GM12878 (cell line): ENCODE measurements at regions not wholly inside any gene's neighbourhood (a gene's known extent, or its start where the extent isn't known, plus 50 kb on each side); places are given as distances from the start of the nearest gene placed in this dataset.

ENCODE experiments used
- ATAC-seq: fragments of 200-7000 bp; cut with Tn5 transposase; 3 replicates; pipeline ENCODE4 v1.9.1; 2020; ENCODE audit warnings: mild to moderate bottlenecking, moderate library complexity
- BruUV-seq: library from RNA; stranded (reverse); fragments of 400-500 nt; replicated peaks from 2 replicates; lab custom pipeline; 2021; lab: Mats Ljungman, UMichigan
- CTCF ChIA-PET: fragments of 300-600 bp; sonication (Branson Sonifier 250); formaldehyde crosslinking; extraction: SDS; loops from one replicate; lab custom pipeline; 2021; ENCODE audit warnings: inconsistent platforms; lab: Yijun Ruan, JAX
- POLR2A ChIA-PET: fragments of 350-600 bp; formaldehyde crosslinking; extraction: SDS; loops from one replicate; lab custom pipeline; 2021; ENCODE audit warnings: inconsistent platforms; lab: Charles Lee
- RAD21 ChIA-PET: fragments of 300-600 bp; sonication (Branson Sonifier 250); formaldehyde crosslinking; loops from one replicate; lab custom pipeline; 2023; ENCODE audit warnings: antibody characterized with exemption; ENCODE audit not compliant: unreplicated experiment; lab: Charles Lee
- SMC1A ChIA-PET: fragments of 300-600 bp; sonication (Branson Sonifier 250); formaldehyde crosslinking; loops from one replicate; lab custom pipeline; 2023; ENCODE audit not compliant: unreplicated experiment, uncharacterized antibody; lab: Charles Lee
- DNase-seq: peaks from one replicate; pipeline ENCODE4 v3.0.0-alpha.2; 2011; ENCODE audit warnings: low read depth, low spot score
- FAIRE-seq: peaks from 3 replicates; lab custom pipeline; 2011; peaks lifted over from hg19 to GRCh38; lab: Jason Lieb, UNC
- H2AFZ ChIP-seq: 2 replicates; pipeline ENCODE4 v1.6.0; 2011; ENCODE audit warnings: low read depth, low read length, control low read depth; ENCODE audit not compliant: control insufficient read depth
- H3K27ac ChIP-seq: 2 replicates; pipeline ENCODE4 v1.5.1; 2011; ENCODE audit warnings: control low read depth; ENCODE audit not compliant: control insufficient read depth, insufficient read depth
- H3K27me3 ChIP-seq, 2 experiments: replicated peaks in 1 of 2; 2 replicates each; pipeline versions ENCODE4 v1.6.0 to v1.6.1; 2011; ENCODE audit warnings: low read length in 1 of 2; ENCODE audit not compliant: control insufficient read depth in 2 of 2, insufficient read depth in 2 of 2
- H3K36me3 ChIP-seq, 2 experiments: 2 replicates each; pipeline ENCODE4 v1.5.1; 2011; ENCODE audit warnings: low read length in 1 of 2; ENCODE audit not compliant: control insufficient read depth in 2 of 2, insufficient read depth in 2 of 2
- H3K4me1 ChIP-seq: 2 replicates; pipeline ENCODE4 v1.6.1; 2011; ENCODE audit warnings: mild to moderate bottlenecking, low read length, moderate library complexity, mixed read lengths; ENCODE audit not compliant: control insufficient read depth, insufficient read depth
- H3K4me2 ChIP-seq: 2 replicates; pipeline ENCODE4 v1.6.0; 2011; ENCODE audit warnings: control low read depth; ENCODE audit not compliant: control insufficient read depth, insufficient read depth
- H3K4me3 ChIP-seq: fragments of 200-600 bp; sonication (generic); 2 replicates; pipeline ENCODE4 v1.5.1; 2016
- H3K79me2 ChIP-seq: 2 replicates; pipeline ENCODE4 v1.6.0; 2011; ENCODE audit warnings: low read length; ENCODE audit not compliant: control insufficient read depth, insufficient read depth
- H3K9ac ChIP-seq: 2 replicates; pipeline ENCODE4 v1.8.0; 2011; ENCODE audit warnings: low read length, control low read depth, mixed read lengths; ENCODE audit not compliant: control insufficient read depth, insufficient read depth
- H3K9me3 ChIP-seq: replicated peaks from 3 replicates; pipeline ENCODE4 v1.5.1; 2011; ENCODE audit warnings: mild to moderate bottlenecking, low read length; ENCODE audit not compliant: control insufficient read depth, insufficient read depth
- H4K20me1 ChIP-seq: 2 replicates; pipeline ENCODE4 v1.6.0; 2011; ENCODE audit not compliant: control insufficient read depth, insufficient read depth
- CEBPZ ChIP-seq: fragments of 150-350 bp; IDR thresholded peaks from 2 replicates; pipeline ENCODE4 v1.6.1; 2016; ENCODE audit warnings: low read depth, low read length
- CUX1 ChIP-seq: IDR thresholded peaks from 2 replicates; pipeline ENCODE4 v1.6.1; 2012; ENCODE audit warnings: improper control_type of control experiment, low read depth, low read length; ENCODE audit not compliant: insufficient replicate concordance
- ELK1 ChIP-seq: IDR thresholded peaks from 2 replicates; pipeline ENCODE4 v1.6.1; 2012; ENCODE audit warnings: low read depth, low read length, improper control_type of control experiment
- HDGF ChIP-seq: fragments of 450-650 bp; IDR thresholded peaks from 2 replicates; pipeline ENCODE4 v1.6.1; 2016; ENCODE audit warnings: antibody characterized with exemption
- NFIC ChIP-seq: IDR thresholded peaks from 2 replicates; pipeline ENCODE4 v1.6.1; 2012; ENCODE audit warnings: low read depth, mild to moderate bottlenecking, inconsistent platforms, low read length, moderate library complexity
- POU2F2 ChIP-seq: IDR thresholded peaks from 3 replicates; pipeline ENCODE4 v1.6.1; 2011; ENCODE audit warnings: low read depth, mild to moderate bottlenecking, low read length, borderline replicate concordance
- SIX5 ChIP-seq: IDR thresholded peaks from 2 replicates; pipeline ENCODE4 v1.6.1; 2011; ENCODE audit warnings: mild to moderate bottlenecking, low read depth, low read length, moderate library complexity; ENCODE audit not compliant: severe bottlenecking
- TCF12 ChIP-seq: IDR thresholded peaks from 2 replicates; pipeline ENCODE4 v1.6.1; 2011; ENCODE audit warnings: low read depth, mild to moderate bottlenecking, low read length
- ZNF687 ChIP-seq: fragments of 450-650 bp; IDR thresholded peaks from 2 replicates; pipeline ENCODE4 v1.6.1; 2017; ENCODE audit warnings: mild to moderate bottlenecking, moderate library complexity
- WGBS: methylation state at CpG from one replicate; pipeline ENCODE4 v1.1.6; 2016; ENCODE audit warnings: low lambda C conversion rate; ENCODE audit not compliant: insufficient replicate concordance, insufficient coverage; ENCODE audit errors: missing lambda C conversion rate; 5-methylcytosine and 5-hydroxymethylcytosine counted together
- in situ Hi-C: fragments of 300-500 bp; cut with MboI; formaldehyde crosslinking; loops from 9 replicates; pipeline ENCODE4 v1.14.3; 2018; ENCODE audit warnings: mixed read lengths
- intact Hi-C: fragments of 100-400 bp; cut with micrococcal nuclease; formaldehyde crosslinking; loops from one replicate; pipeline ENCODE4 v1.14.2; 2022; ENCODE audit not compliant: unreplicated experiment

- 0% methylated on average over 3 of the region's 3 CpGs for WGBS
- Histone ChIP-seq H2AFZ (no peak overlapping the region; the same call in 1 of the 2 replicates), H3K79me2 (no peaks in the 10 kb centered on the region), H3K9me3 (no peaks in the 10 kb centered on the region; the same call in 2 of the 3 replicates), H3K4me2 (no peak overlapping the region), H3K36me3 (no peaks in the 10 kb centered on the region), H3K27me3 (no peaks in the 10 kb centered on the region), H4K20me1 (no peaks in the 10 kb centered on the region), H3K27ac (no peak overlapping the region), H3K4me1 (no peaks in the 10 kb centered on the region), H3K4me3 (no peak overlapping the region), H3K9ac (no peak overlapping the region)
- no TSS peak for BruUV-seq
- intact Hi-C loops (no loop called here), in situ Hi-C loops (no loop called here)
- ChIA-PET CTCF (interaction anchor here (0.5 to 1.5 kb wide), 8 partner anchors 11 to 274 kb away, joined by 3 to 11 read pairs (median 4); no protein-coding TSS in a partner anchor), RAD21 (interaction anchor here (0.7 to 2.6 kb wide), 12 partner anchors 8 to 800 kb away, joined by 3 to 13 read pairs (median 4); no protein-coding TSS in a partner anchor), SMC1A (interaction anchor here (0.7 to 9.3 kb wide), 14 partner anchors 12 to 803 kb away, joined by 3 to 106 read pairs (median 4); no protein-coding TSS in a partner anchor), POLR2A (interaction anchor here (1.1 to 3.4 kb wide), 2 partner anchors 8 to 10 kb away, joined by 3 to 16 read pairs; no protein-coding TSS in a partner anchor)
- ATAC-seq = peak; percentile 86
- no peak for FAIRE-seq
- DNase-seq = peak; percentile 64
- TF ChIP-seq POU2F2 (0 out of 3 replicates have a peak, but pooled peaks have one; percentile 46), TCF12 (peak; percentile 84), HDGF (no peak), NFIC (peak; percentile 56; the same call in 1 of the 2 replicates), CUX1 (peak; percentile 98), SIX5 (no peak), ELK1 (no peak), CEBPZ (no peak), ZNF687 (peak; percentile 71; the same call in 1 of the 2 replicates)
These were observed 282.8 kb upstream of the EDNRB start for GRCh38 chr13:78201411-78201810.
